ENCODE measurements at regions not wholly inside any gene's neighbourhood (a gene's known extent, or its start where the extent isn't known, plus 50 kb on each side); places are given as distances from the start of the nearest gene placed in this dataset.

- no peak overlapping the region for H2AK9ac ChIP-seq (replicated peaks; ENCODE audit: low read depth, low read length, poor library complexity)
- H3K4me1 ChIP-seq (ENCODE audit: control insufficient read depth, insufficient read depth, low read length) = no peaks in the 10 kb centered on the region
- no peak overlapping the region for H3K14ac ChIP-seq (replicated peaks; ENCODE audit: low read depth, low read length)
- no peak overlapping the region for H2BK120ac ChIP-seq (ENCODE audit: low read depth, low read length)
- H4K5ac ChIP-seq (ENCODE audit: low read depth, low read length) = no peak overlapping the region
- BruUV-seq (replicated peaks) = no TSS peak
- dilution Hi-C loops (cut with HindIII; ENCODE audit: low sequenced_read_pairs, unreplicated experiment) (no loop called here), intact Hi-C loops (cut with micrococcal nuclease) (no loop called here), in situ Hi-C loops (cut with MboI; ENCODE audit: low sequenced_read_pairs) (no loop called here)
- no peaks in the 10 kb centered on the region for H3K9me1 ChIP-seq (ENCODE audit: insufficient read depth, low read length)
- no peak overlapping the region for H4K91ac ChIP-seq (ENCODE audit: insufficient read depth, low read depth, low read length)
- H4K20me1 ChIP-seq (ENCODE audit: insufficient read depth, low read length) = no peaks in the 10 kb centered on the region
- no peak overlapping the region for H3K18ac ChIP-seq (ENCODE audit: low read depth, low read length)
- ATAC-seq (ENCODE audit: low read depth) = no peak
- H3K4me3 ChIP-seq (ENCODE audit: insufficient read depth, low read depth, low read length) = no peak overlapping the region
- H2BK20ac ChIP-seq (ENCODE audit: low read depth, low read length) = no peak overlapping the region
- H2BK15ac ChIP-seq (ENCODE audit: low read depth, low read length) = no peak overlapping the region
- peaks cover 3% of the 10 kb centered on the region for H3K9me3 ChIP-seq (ENCODE audit: control insufficient read depth, insufficient read depth, low read length)
- DNase-seq = no peak
- H2AFZ ChIP-seq (replicated peaks; ENCODE audit: low read length, poor library complexity) = no peak overlapping the region
- no peak overlapping the region for H3K4ac ChIP-seq (ENCODE audit: low read depth, low read length)
- no peak overlapping the region for H4K8ac ChIP-seq (ENCODE audit: low read depth in 2 of 2, low read length in 2 of 2)
- H3K23ac ChIP-seq (ENCODE audit: low read depth, low read length) = no peak overlapping the region
- whole genome bisulfite sequencing, 2 experiments (ENCODE audit: extremely low coverage in 2 of 2, insufficient read length in 1 of 2) = 75% methylated on average over 2 of the region's 5 CpGs; no CpG with 5 or more reads in 1 of the 2 experiments
- no peak overlapping the region for H2AK5ac ChIP-seq (ENCODE audit: low read depth, low read length)
- TF ChIP-seq MXI1 (IDR thresholded peaks at IDR 0.05; ENCODE audit: borderline replicate concordance, low read depth, low read length) = no peak
- TF ChIP-seq, protein P1, sequence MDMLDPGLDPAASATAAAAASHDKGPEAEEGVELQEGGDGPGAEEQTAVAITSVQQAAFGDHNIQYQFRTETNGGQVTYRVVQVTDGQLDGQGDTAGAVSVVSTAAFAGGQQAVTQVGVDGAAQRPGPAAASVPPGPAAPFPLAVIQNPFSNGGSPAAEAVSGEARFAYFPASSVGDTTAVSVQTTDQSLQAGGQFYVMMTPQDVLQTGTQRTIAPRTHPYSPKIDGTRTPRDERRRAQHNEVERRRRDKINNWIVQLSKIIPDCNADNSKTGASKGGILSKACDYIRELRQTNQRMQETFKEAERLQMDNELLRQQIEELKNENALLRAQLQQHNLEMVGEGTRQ (IDR thresholded peaks at IDR 0.05; ENCODE audit: low read depth, low read length) = no peak
- TF ChIP-seq RCOR1 (IDR thresholded peaks at IDR 0.05; ENCODE audit: insufficient replicate concordance, low read length) = no peak
- no peak for TF ChIP-seq ELK1 (IDR thresholded peaks at IDR 0.05; ENCODE audit: borderline replicate concordance, low read depth, low read length)
- TF ChIP-seq SMC3 (IDR thresholded peaks at IDR 0.05; ENCODE audit: low read depth, low read length) = no peak
- TF ChIP-seq RAD21 (IDR thresholded peaks at IDR 0.05; ENCODE audit: low read length) = no peak
- TF ChIP-seq MAZ (IDR thresholded peaks at IDR 0.05; ENCODE audit: borderline replicate concordance, low read depth, low read length) = no peak
- no peak for TF ChIP-seq BHLHE40 (IDR thresholded peaks at IDR 0.05; ENCODE audit: low read depth, low read length)
- TF ChIP-seq CHD1 (IDR thresholded peaks at IDR 0.05; ENCODE audit: low read depth, low read length) = no peak
- no peak for TF ChIP-seq NFE2L2 (IDR thresholded peaks at IDR 0.05; ENCODE audit: low read depth, low read length)
- no peak for TF ChIP-seq CTCF (conservative IDR thresholded peaks at IDR 0.05; ENCODE audit: low read depth, low read length)
- no peak for TF ChIP-seq FOS (IDR thresholded peaks at IDR 0.05; ENCODE audit: low read depth, low read length)
- no peak for TF ChIP-seq POLR2A (IDR thresholded peaks at IDR 0.05; ENCODE audit: low read depth, low read length)
- no peak for TF ChIP-seq MAFK (IDR thresholded peaks at IDR 0.05; ENCODE audit: low read depth, low read length)
- TF ChIP-seq RFX5 (IDR thresholded peaks at IDR 0.05; ENCODE audit: low read depth, low read length) = no peak
- TF ChIP-seq CEBPB (IDR thresholded peaks at IDR 0.05; ENCODE audit: low read depth, low read length) = no peak
- H3K27me3 ChIP-seq (ENCODE audit: control insufficient read depth, insufficient read depth, low read length) = no peaks in the 10 kb centered on the region
- no peak overlapping the region for H2BK5ac ChIP-seq (ENCODE audit: low read depth, low read length, poor library complexity, severe bottlenecking)
- H3K4me2 ChIP-seq (ENCODE audit: low read depth, low read length) = no peak overlapping the region
- no peak overlapping the region for H3K27ac ChIP-seq (ENCODE audit: insufficient read depth, low read length)
- CTCF ChIA-PET = no interaction called here
- no peak overlapping the region for H3K9ac ChIP-seq (ENCODE audit: low read depth, low read length)
- H3K79me1 ChIP-seq (ENCODE audit: low read depth in 1 of 2, low read length in 2 of 2) = no peaks in the 10 kb centered on the region
- no peak overlapping the region for H3K56ac ChIP-seq (ENCODE audit: extremely low read depth, insufficient read depth, low read length)
- POLR2A ChIA-PET (ENCODE audit: unreplicated experiment) = no interaction called here
- no peaks in the 10 kb centered on the region for H3K36me3 ChIP-seq (ENCODE audit: control insufficient read depth, insufficient read depth, low read length)
These were observed 931.2 kb upstream of the KCND2 start for GRCh38 chr7:119341822-119342221.

Measured in IMR-90 (cell line).